Activated B cell treated with CpG ODN at 0.5 μM for 24 hours (primary cell): ENCODE measurements at regions not wholly inside any gene's neighbourhood (a gene's known extent, or its start where the extent isn't known, plus 50 kb on each side); places are given as distances from the start of the nearest gene placed in this dataset.

Source experiments
- ATAC-seq: fragments of 200-7000 bp; cut with Tn5 transposase; one replicate; pipeline ENCODE4 v1.10.0; 2021; ENCODE audit warnings: low read depth, mild to moderate bottlenecking, moderate library complexity
- CTCF ChIA-PET: fragments of 350-600 bp; sonication (Branson Sonifier 250); formaldehyde crosslinking; loops from one replicate; lab custom pipeline; 2021; ENCODE audit warnings: antibody characterized with exemption; lab: Charles Lee
- POLR2A ChIA-PET: fragments of 350-600 bp; sonication (Branson Sonifier 250); formaldehyde crosslinking; loops from one replicate; lab custom pipeline; 2021; ENCODE audit warnings: antibody characterized with exemption; lab: Charles Lee
- DNase-seq: peaks from one replicate; pipeline ENCODE4 v3.0.0; 2022
- H3K27ac Mint-ChIP-seq: one replicate; pipeline ENCODE4 v1.8.0; 2020; ENCODE audit warnings: mixed read lengths
- H3K27me3 Mint-ChIP-seq: one replicate; pipeline ENCODE4 v1.8.0; 2021; ENCODE audit warnings: mixed read lengths
- H3K36me3 Mint-ChIP-seq: one replicate; pipeline ENCODE4 v1.8.0; 2021; ENCODE audit warnings: low read depth, mixed read lengths
- H3K4me1 Mint-ChIP-seq: one replicate; pipeline ENCODE4 v1.8.0; 2021; ENCODE audit warnings: mixed read lengths
- H3K4me3 Mint-ChIP-seq: one replicate; pipeline ENCODE4 v1.8.0; 2020; ENCODE audit warnings: mild to moderate bottlenecking, mixed read lengths
- H3K9me3 Mint-ChIP-seq: one replicate; pipeline ENCODE4 v1.8.0; 2020; ENCODE audit warnings: mixed read lengths
- CTCF ChIP-seq: fragments of 200-600 bp; IDR thresholded peaks from one replicate; pipeline ENCODE4 v1.8.0; 2022; ENCODE audit warnings: antibody characterized with exemption, mild to moderate bottlenecking
- intact Hi-C: fragments of 100-400 bp; cut with micrococcal nuclease; formaldehyde crosslinking; loops from one replicate; pipeline ENCODE4 v1.15.1; 2024

- no peak for TF ChIP-seq CTCF
- Mint-ChIP-seq H3K9me3 (no peaks in the 10 kb centered on the region), H3K4me1 (peaks cover 18% of the 10 kb centered on the region), H3K36me3 (no peaks in the 10 kb centered on the region), H3K27ac (no peak overlapping the region), H3K27me3 (peaks cover 3% of the 10 kb centered on the region), H3K4me3 (no peak overlapping the region)
- ATAC-seq (no peak), DNase-seq (no peak)
- intact Hi-C loops: no loop called here
- POLR2A ChIA-PET: no interaction called here
- CTCF ChIA-PET: no interaction called here
Measured at GRCh38 chr16:14007450-14007849, 63.7 kb upstream of the MRTFB start.

DNA sequence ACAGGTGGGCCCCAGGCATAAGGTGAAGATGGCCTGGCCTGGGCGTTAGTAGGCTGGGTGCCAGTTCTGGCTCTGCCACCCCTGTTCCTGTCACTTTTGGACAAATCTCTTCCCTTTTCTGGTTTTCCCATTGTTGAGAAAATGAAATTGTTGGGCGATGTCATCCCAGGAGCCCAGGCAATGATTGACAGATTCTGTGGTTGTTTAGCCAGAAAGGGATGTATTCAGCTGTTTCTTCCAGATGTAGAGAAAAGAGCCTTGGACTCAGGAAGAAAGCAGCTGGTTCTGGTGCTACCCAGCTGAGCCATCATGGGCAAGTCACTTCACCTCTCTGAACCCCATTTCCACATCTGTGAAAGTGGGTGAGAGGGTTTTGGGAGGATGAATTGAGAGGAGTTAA, 60.1 kb upstream of the MRTFB start:
- H3K4me1 Mint-ChIP-seq: peaks cover 4% of the 10 kb centered on the region
- TF ChIP-seq CTCF: no peak
- no peak overlapping the region for H3K27ac Mint-ChIP-seq
- DNase-seq: no peak
- H3K27me3 Mint-ChIP-seq: peaks cover 10% of the 10 kb centered on the region
- ChIA-PET POLR2A (no interaction called here), CTCF (no interaction called here)
- no peaks in the 10 kb centered on the region for H3K36me3 Mint-ChIP-seq
- intact Hi-C loops: no loop called here
- no peaks in the 10 kb centered on the region for H3K9me3 Mint-ChIP-seq
- no peak overlapping the region for H3K4me3 Mint-ChIP-seq
- no peak for ATAC-seq

GRCh38 chr16:14011846-14012245, 59.3 kb upstream of the MRTFB start:
- Mint-ChIP-seq H3K9me3 (no peaks in the 10 kb centered on the region), H3K36me3 (no peaks in the 10 kb centered on the region), H3K4me1 (peaks cover 4% of the 10 kb centered on the region), H3K4me3 (no peak overlapping the region), H3K27me3 (peaks cover 10% of the 10 kb centered on the region), H3K27ac (no peak overlapping the region)
- TF ChIP-seq CTCF: no peak
- ChIA-PET POLR2A (no interaction called here), CTCF (no interaction called here)
- no peak for ATAC-seq
- intact Hi-C loops: no loop called here
- no peak for DNase-seq

- H3K9me3 Mint-ChIP-seq: no peaks in the 10 kb centered on the region
- no peak overlapping the region for H3K4me3 Mint-ChIP-seq
- intact Hi-C loops: no loop called here
- H3K36me3 Mint-ChIP-seq: no peaks in the 10 kb centered on the region
- H3K27ac Mint-ChIP-seq: no peak overlapping the region
- H3K27me3 Mint-ChIP-seq: peaks cover 10% of the 10 kb centered on the region
- ChIA-PET POLR2A (no interaction called here), CTCF (no interaction called here)
- ATAC-seq (no peak), DNase-seq (no peak)
- no peaks in the 10 kb centered on the region for H3K4me1 Mint-ChIP-seq
- TF ChIP-seq CTCF: no peak
Measured at GRCh38 chr16:14013145-14013570, 58.0 kb upstream of the MRTFB start.

GRCh38 chr16:14013571-14014283, 57.4 kb upstream of the MRTFB start:
- Mint-ChIP-seq H3K36me3 (no peaks in the 10 kb centered on the region), H3K9me3 (no peaks in the 10 kb centered on the region), H3K27me3 (peaks cover 10% of the 10 kb centered on the region), H3K4me3 (no peak overlapping the region), H3K4me1 (no peaks in the 10 kb centered on the region), H3K27ac (no peak overlapping the region)
- intact Hi-C loops: no loop called here
- ChIA-PET CTCF (no interaction called here), POLR2A (no interaction called here)
- TF ChIP-seq CTCF: no peak
- no peak for ATAC-seq
- DNase-seq: no peak
